Vagina (tissue), 2 donors: ENCODE measurements at regions not wholly inside any gene's neighbourhood (a gene's known extent, or its start where the extent isn't known, plus 50 kb on each side); places are given as distances from the start of the nearest gene placed in this dataset.

Experiments used
- DNase-seq, 2 donors: peaks; one replicate each; pipeline ENCODE4 v3.0.0-alpha.2; 2017; ENCODE audit errors: extremely low spot score in 2 of 2
- H3K27ac ChIP-seq: fragments of 200-600 bp; sonication (generic); one replicate; pipeline ENCODE4 v1.5.1; 2019
- H3K27me3 ChIP-seq: fragments of 200-600 bp; sonication (generic); one replicate; pipeline ENCODE4 v1.5.1; 2019
- H3K36me3 ChIP-seq, 2 donors: fragments of 200-600 bp; sonication (generic); one replicate each; pipeline ENCODE4 v1.5.1; 2017 to 2019
- H3K4me1 ChIP-seq: fragments of 200-600 bp; sonication (generic); one replicate; pipeline ENCODE4 v1.5.1; 2019
- H3K4me3 ChIP-seq, 2 donors: fragments of 200-600 bp; sonication (generic); 1 replicate in 1 of 2; 2 replicates in 1 of 2; pipeline ENCODE4 v1.5.1; 2016 to 2019
- H3K9me3 ChIP-seq: fragments of 200-600 bp; sonication (generic); one replicate; pipeline ENCODE4 v1.5.1; 2019
- POLR2A ChIP-seq, 2 donors: fragments of 450-650 bp; IDR thresholded peaks; one replicate each; pipeline ENCODE4 v1.6.1; 2017; ENCODE audit warnings: antibody characterized with exemption in 2 of 2, mild to moderate bottlenecking in 2 of 2, moderate library complexity in 2 of 2
- POLR2AphosphoS5 ChIP-seq, 2 donors: sonication (generic); formaldehyde crosslinking; IDR thresholded peaks; one replicate each; pipeline ENCODE4 v1.9.0; 2017; ENCODE audit warnings: antibody characterized with exemption in 2 of 2, mild to moderate bottlenecking in 2 of 2, low read depth in 1 of 2; ENCODE audit not compliant: insufficient read depth in 1 of 2
- intact Hi-C: fragments of 100-400 bp; cut with DNase I; formaldehyde crosslinking; loops from one replicate; pipeline ENCODE4 v1.15.1; 2023
- TF ChIP-seq, protein P1 (sequence below), 3 experiments: fragments of 450-650 bp in 2 of 3; fragments of 200-600 bp in 1 of 3; sonication (generic) in 1 of 3; IDR thresholded peaks; one replicate each; pipeline ENCODE4 v1.5.1; 2017 to 2019; ENCODE audit warnings: antibody characterized with exemption in 3 of 3, mild to moderate bottlenecking in 2 of 3, moderate library complexity in 2 of 3

DNA sequence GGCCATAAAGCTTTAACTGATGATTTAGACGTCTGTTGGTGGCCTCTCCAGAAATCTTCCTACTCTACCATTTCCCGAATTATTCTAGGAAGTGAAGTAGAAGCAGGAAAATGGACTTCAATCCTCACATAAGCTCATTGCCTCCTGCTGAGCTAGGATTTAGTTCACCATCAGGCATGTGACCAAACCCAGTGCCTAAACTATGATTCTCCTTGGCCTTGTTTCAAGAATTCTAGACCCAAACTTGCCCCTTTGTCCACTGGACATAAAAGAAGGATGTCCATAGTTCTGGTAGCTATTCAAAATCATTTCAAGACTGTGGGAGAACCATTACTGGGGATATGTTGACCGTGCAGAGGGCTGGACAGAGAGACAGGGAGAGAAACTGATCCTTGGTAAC lies 105.8 kb downstream of the C12orf50 start:
- no peak overlapping the region for H3K4me3 ChIP-seq
- intact Hi-C loops = no loop called here
- no peaks in the 10 kb centered on the region for H3K9me3 ChIP-seq
- no peak for TF ChIP-seq POLR2A (IDR thresholded peaks at IDR 0.05)
- TF ChIP-seq POLR2AphosphoS5 (IDR thresholded peaks at IDR 0.05; ENCODE audit: insufficient read depth in 1 of 2, low read depth in 1 of 2) = no peak
- TF ChIP-seq, protein P1, sequence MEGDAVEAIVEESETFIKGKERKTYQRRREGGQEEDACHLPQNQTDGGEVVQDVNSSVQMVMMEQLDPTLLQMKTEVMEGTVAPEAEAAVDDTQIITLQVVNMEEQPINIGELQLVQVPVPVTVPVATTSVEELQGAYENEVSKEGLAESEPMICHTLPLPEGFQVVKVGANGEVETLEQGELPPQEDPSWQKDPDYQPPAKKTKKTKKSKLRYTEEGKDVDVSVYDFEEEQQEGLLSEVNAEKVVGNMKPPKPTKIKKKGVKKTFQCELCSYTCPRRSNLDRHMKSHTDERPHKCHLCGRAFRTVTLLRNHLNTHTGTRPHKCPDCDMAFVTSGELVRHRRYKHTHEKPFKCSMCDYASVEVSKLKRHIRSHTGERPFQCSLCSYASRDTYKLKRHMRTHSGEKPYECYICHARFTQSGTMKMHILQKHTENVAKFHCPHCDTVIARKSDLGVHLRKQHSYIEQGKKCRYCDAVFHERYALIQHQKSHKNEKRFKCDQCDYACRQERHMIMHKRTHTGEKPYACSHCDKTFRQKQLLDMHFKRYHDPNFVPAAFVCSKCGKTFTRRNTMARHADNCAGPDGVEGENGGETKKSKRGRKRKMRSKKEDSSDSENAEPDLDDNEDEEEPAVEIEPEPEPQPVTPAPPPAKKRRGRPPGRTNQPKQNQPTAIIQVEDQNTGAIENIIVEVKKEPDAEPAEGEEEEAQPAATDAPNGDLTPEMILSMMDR (IDR thresholded peaks at IDR 0.05) = no peak
- no peak overlapping the region for H3K27ac ChIP-seq
- H3K4me1 ChIP-seq = no peaks in the 10 kb centered on the region
- H3K27me3 ChIP-seq = no peaks in the 10 kb centered on the region
- DNase-seq = no peak
- no peaks in the 10 kb centered on the region for H3K36me3 ChIP-seq

DNA sequence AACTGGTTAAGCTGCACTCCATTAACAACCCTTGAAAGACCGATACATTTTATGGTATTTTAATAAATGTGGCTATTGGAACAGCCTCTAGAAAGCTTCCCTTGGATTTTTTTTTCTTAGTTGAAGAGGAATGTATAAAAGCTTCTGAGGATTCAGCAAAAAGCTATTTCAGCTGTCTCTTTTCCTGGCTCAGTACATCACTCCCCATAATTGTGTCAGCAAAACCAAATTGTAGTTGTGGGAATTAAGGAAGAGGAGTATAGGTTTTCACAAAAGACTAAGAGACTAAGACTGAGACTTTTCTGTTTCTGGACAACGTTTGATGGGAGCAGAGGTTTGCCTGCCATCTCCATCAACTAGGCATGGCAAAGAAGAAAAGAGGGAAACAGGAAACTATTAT lies 106.5 kb downstream of the C12orf50 start:
- Histone ChIP-seq H3K27me3 (no peaks in the 10 kb centered on the region), H3K27ac (no peak overlapping the region), H3K4me3 (no peak overlapping the region), H3K36me3 (no peaks in the 10 kb centered on the region), H3K9me3 (no peaks in the 10 kb centered on the region), H3K4me1 (no peaks in the 10 kb centered on the region)
- intact Hi-C loops = no loop called here
- no peak for DNase-seq
- TF ChIP-seq, protein P1 (IDR thresholded peaks at IDR 0.05) = no peak
- TF ChIP-seq POLR2A (IDR thresholded peaks at IDR 0.05) = no peak
- TF ChIP-seq POLR2AphosphoS5 (IDR thresholded peaks at IDR 0.05; ENCODE audit: insufficient read depth in 1 of 2, low read depth in 1 of 2) = no peak

- no peak for DNase-seq
- Histone ChIP-seq H3K27ac (no peak overlapping the region), H3K4me3 (no peak overlapping the region), H3K36me3 (no peaks in the 10 kb centered on the region), H3K4me1 (no peaks in the 10 kb centered on the region), H3K9me3 (no peaks in the 10 kb centered on the region), H3K27me3 (no peaks in the 10 kb centered on the region)
- TF ChIP-seq, protein P1 (IDR thresholded peaks at IDR 0.05) = no peak
- no peak for TF ChIP-seq POLR2AphosphoS5 (IDR thresholded peaks at IDR 0.05; ENCODE audit: insufficient read depth in 1 of 2, low read depth in 1 of 2)
- TF ChIP-seq POLR2A (IDR thresholded peaks at IDR 0.05) = no peak
- intact Hi-C loops = no loop called here
Measured at GRCh38 chr12:87921621-87922020, 107.6 kb downstream of the C12orf50 start.

DNA sequence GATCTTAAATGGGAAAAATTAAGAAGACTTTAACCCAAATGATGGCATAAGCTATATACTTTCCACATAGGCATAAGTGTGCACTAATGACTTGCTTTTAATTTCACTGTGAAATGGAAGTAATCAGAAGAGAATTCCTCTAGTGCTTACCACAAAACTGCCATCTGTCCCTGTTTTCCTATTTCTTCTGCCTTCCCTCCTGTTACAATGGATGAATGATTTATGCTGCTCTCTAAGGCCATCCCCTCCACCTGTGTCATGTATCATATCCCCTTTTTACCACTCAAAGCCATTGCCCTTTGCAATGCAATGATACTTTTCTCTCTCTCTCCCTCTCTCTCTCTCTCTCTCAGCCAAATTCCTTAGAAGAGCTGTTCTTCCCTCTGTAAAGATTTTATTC lies 109.1 kb downstream of the C12orf50 start:
- no peak overlapping the region for H3K4me3 ChIP-seq
- H3K36me3 ChIP-seq = no peaks in the 10 kb centered on the region
- no peak for TF ChIP-seq POLR2AphosphoS5 (IDR thresholded peaks at IDR 0.05; ENCODE audit: insufficient read depth in 1 of 2, low read depth in 1 of 2)
- no peak for TF ChIP-seq POLR2A (IDR thresholded peaks at IDR 0.05)
- TF ChIP-seq, protein P1 (IDR thresholded peaks at IDR 0.05) = no peak
- H3K27ac ChIP-seq = no peak overlapping the region
- no peaks in the 10 kb centered on the region for H3K4me1 ChIP-seq
- intact Hi-C loops = no loop called here
- DNase-seq = no peak
- no peaks in the 10 kb centered on the region for H3K9me3 ChIP-seq
- no peaks in the 10 kb centered on the region for H3K27me3 ChIP-seq

DNA sequence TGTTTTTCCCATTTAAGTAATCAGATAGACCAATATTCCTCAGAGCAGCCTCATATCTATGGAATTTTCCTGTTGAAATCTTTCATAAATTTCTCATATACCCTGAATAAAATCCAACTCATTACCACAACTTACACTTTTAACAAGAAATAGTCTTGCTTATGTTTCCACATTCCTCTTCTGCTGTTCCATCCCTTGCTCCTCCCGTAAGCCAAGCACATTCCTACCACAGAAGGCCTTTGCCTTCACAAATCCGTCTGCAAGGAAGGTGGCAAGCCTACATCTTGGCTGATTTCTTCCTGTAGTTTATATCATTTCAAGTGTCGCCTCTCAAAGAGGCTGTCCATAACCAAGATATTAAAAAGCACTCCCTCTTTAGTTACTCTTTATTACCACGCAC lies 127.7 kb downstream of the C12orf50 start:
- H3K27me3 ChIP-seq = no peaks in the 10 kb centered on the region
- H3K36me3 ChIP-seq = no peaks in the 10 kb centered on the region
- no peak overlapping the region for H3K27ac ChIP-seq

More for the DNA sequence above, 127.7 kb downstream of the C12orf50 start:
- DNase-seq = no peak
- intact Hi-C loops = no loop called here
- TF ChIP-seq, protein P1 (IDR thresholded peaks at IDR 0.05) = no peak
- TF ChIP-seq POLR2A (IDR thresholded peaks at IDR 0.05) (no peak), POLR2AphosphoS5 (IDR thresholded peaks at IDR 0.05; ENCODE audit: insufficient read depth in 1 of 2, low read depth in 1 of 2) (no peak)
- Histone ChIP-seq H3K4me3 (no peak overlapping the region), H3K9me3 (no peaks in the 10 kb centered on the region), H3K4me1 (no peaks in the 10 kb centered on the region)
